GM12873 (cell line): ENCODE measurements at regions not wholly inside any gene's neighbourhood (a gene's known extent, or its start where the extent isn't known, plus 50 kb on each side); places are given as distances from the start of the nearest gene placed in this dataset.

Source experiments
- TF ChIP-seq, protein P1 (sequence below): IDR thresholded peaks from 2 replicates; pipeline ENCODE4 v1.5.1; 2012; ENCODE audit warnings: low read depth, mild to moderate bottlenecking, moderate library complexity, low read length, control low read depth; ENCODE audit not compliant: insufficient read depth; ENCODE audit errors: missing control alignments

GRCh38 chr10:106280896-106281460 is 883.5 kb downstream of the SORCS1 start:
- TF ChIP-seq, protein P1, sequence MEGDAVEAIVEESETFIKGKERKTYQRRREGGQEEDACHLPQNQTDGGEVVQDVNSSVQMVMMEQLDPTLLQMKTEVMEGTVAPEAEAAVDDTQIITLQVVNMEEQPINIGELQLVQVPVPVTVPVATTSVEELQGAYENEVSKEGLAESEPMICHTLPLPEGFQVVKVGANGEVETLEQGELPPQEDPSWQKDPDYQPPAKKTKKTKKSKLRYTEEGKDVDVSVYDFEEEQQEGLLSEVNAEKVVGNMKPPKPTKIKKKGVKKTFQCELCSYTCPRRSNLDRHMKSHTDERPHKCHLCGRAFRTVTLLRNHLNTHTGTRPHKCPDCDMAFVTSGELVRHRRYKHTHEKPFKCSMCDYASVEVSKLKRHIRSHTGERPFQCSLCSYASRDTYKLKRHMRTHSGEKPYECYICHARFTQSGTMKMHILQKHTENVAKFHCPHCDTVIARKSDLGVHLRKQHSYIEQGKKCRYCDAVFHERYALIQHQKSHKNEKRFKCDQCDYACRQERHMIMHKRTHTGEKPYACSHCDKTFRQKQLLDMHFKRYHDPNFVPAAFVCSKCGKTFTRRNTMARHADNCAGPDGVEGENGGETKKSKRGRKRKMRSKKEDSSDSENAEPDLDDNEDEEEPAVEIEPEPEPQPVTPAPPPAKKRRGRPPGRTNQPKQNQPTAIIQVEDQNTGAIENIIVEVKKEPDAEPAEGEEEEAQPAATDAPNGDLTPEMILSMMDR = no peak

GRCh38 chr10:106278383-106278782 is 886.1 kb downstream of the SORCS1 start:
- TF ChIP-seq, protein P1 = no peak

DNA sequence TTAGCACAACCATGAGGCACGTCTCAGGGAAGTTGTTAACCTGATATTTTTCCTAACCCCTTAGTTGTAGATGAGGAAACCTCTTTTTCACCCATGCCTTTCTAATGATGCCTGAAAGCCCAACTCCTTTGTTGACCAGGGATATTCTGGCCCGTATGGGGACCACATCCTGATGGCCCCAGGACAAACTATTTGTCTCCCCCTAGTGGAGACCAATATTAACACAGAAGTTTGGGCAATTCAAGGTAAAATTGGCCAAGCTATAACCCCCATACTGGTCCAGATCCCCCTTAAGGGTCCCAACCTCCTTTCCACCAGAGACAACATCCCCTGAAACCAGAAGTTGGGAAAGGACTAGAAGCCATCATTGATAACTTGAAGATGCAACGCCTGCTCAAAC is 893.3 kb downstream of the SORCS1 start:
- TF ChIP-seq, protein P1 = no peak

DNA sequence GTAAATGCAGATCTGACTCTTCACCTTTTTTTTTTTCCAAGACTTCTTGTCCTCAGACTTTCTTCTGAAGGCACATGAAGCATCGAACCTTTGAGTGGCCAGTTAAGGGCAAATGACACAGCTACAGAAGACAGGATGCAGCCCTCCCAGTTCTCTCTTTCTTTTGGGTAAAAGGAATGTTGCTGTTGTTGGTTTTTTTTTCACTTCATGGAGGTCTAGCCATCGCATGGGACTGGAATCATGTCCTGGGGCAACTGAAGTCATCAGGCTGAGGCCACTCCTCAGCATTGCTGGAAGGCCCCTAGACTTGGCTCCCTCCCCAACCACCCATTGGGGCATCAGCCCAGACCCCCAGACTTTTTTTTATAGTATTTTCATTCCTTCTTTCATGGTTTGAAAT is 896.5 kb downstream of the SORCS1 start:
- TF ChIP-seq, protein P1 = no peak

GRCh38 chr10:106267591-106267990 is 896.9 kb downstream of the SORCS1 start:
- TF ChIP-seq, protein P1 = no peak

- TF ChIP-seq, protein P1 = no peak
Observed at GRCh38 chr10:106255111-106255678, 909.3 kb downstream of the SORCS1 start.

DNA sequence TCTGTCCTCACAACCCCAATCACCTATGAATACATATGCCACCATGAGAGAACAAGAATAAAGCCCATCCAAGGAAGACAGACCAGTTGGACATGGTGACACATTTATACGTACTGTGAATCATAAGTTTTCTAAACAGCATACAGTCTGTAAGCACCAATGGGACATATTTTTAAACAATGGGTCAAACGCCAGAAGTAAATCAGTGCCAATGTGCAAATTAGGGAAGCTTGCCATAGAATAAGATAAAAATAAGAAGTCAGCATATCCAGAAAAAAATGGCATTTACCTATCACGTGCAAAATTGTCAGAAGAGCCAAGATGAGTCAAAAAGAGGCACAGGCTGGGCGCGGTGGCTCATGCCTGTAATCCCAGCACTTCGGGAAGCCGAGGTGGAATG is 910.4 kb downstream of the SORCS1 start:
- TF ChIP-seq, protein P1 = no peak

- TF ChIP-seq, protein P1 = no peak
Observed at GRCh38 chr10:106252541-106252940, 912.0 kb downstream of the SORCS1 start.
